GM10847 (cell line): ENCODE measurements at regions not wholly inside any gene's neighbourhood (a gene's known extent, or its start where the extent isn't known, plus 50 kb on each side); places are given as distances from the start of the nearest gene placed in this dataset.

Experiments used
- POLR2A ChIP-seq: IDR thresholded peaks from 2 replicates; pipeline ENCODE4 v1.6.1; 2011; ENCODE audit not compliant: insufficient read length; ENCODE audit errors: extremely low read depth

GRCh38 chr16:72317446-72317845, 145.5 kb upstream of the PMFBP1 start:
- no peak for TF ChIP-seq POLR2A

GRCh38 chr16:72313903-72314302, 141.9 kb upstream of the PMFBP1 start:
- no peak for TF ChIP-seq POLR2A

- TF ChIP-seq POLR2A, result no peak
Observed at GRCh38 chr16:72312828-72313227, 140.9 kb upstream of the PMFBP1 start.

GRCh38 chr16:72311426-72311825, 139.5 kb upstream of the PMFBP1 start:
- TF ChIP-seq POLR2A, result no peak

GRCh38 chr16:72309001-72309400, 137.0 kb upstream of the PMFBP1 start:
- TF ChIP-seq POLR2A, result no peak

- TF ChIP-seq POLR2A, result no peak
Observed at GRCh38 chr16:72308396-72308795, 136.4 kb upstream of the PMFBP1 start.

- no peak for TF ChIP-seq POLR2A
Observed at GRCh38 chr16:72302332-72302731, 130.4 kb upstream of the PMFBP1 start.

GRCh38 chr16:72301523-72302236, 129.7 kb upstream of the PMFBP1 start:
- TF ChIP-seq POLR2A, result no peak

GRCh38 chr16:72300892-72301291, 128.9 kb upstream of the PMFBP1 start:
- no peak for TF ChIP-seq POLR2A

GRCh38 chr16:72299684-72300243, 127.8 kb upstream of the PMFBP1 start:
- TF ChIP-seq POLR2A, result no peak

- no peak for TF ChIP-seq POLR2A
Observed at GRCh38 chr16:72298961-72299360, 127.0 kb upstream of the PMFBP1 start.

GRCh38 chr16:72295914-72296313, 124.0 kb upstream of the PMFBP1 start:
- TF ChIP-seq POLR2A, result no peak

GRCh38 chr16:72291531-72291981, 119.6 kb upstream of the PMFBP1 start:
- no peak for TF ChIP-seq POLR2A

GRCh38 chr16:72291121-72291520, 119.2 kb upstream of the PMFBP1 start:
- no peak for TF ChIP-seq POLR2A

- TF ChIP-seq POLR2A, result no peak
Observed at GRCh38 chr16:72287649-72288048, 115.7 kb upstream of the PMFBP1 start.

GRCh38 chr16:72286936-72287620, 115.1 kb upstream of the PMFBP1 start:
- no peak for TF ChIP-seq POLR2A
